CD4-positive, alpha-beta memory T cell (primary cell): ENCODE measurements at regions not wholly inside any gene's neighbourhood (a gene's known extent, or its start where the extent isn't known, plus 50 kb on each side); places are given as distances from the start of the nearest gene placed in this dataset.

ENCODE experiments used
- CTCF ChIA-PET: fragments of 350-600 bp; sonication (Branson Sonifier 250); formaldehyde crosslinking; loops from one replicate; lab custom pipeline; 2021; ENCODE audit warnings: inconsistent platforms; ENCODE audit not compliant: partially characterized antibody; lab: Charles Lee
- POLR2A ChIA-PET: fragments of 350-600 bp; sonication (Branson Sonifier 250); formaldehyde crosslinking; loops from one replicate; lab custom pipeline; 2021; ENCODE audit not compliant: partially characterized antibody; lab: Charles Lee
- DNase-seq, 5 donors: peaks; one replicate each; pipeline versions ENCODE4 v3.0.0 to v3.0.0-alpha.2; 2020 to 2022; ENCODE audit warnings: mixed read lengths in 1 of 5
- H3K27ac ChIP-seq: one replicate; pipeline ENCODE4 v1.7.0; 2013; ENCODE audit warnings: low read depth, low read length
- H3K27me3 ChIP-seq: 2 replicates; pipeline ENCODE4 v1.7.0; 2013; ENCODE audit warnings: mild to moderate bottlenecking, low read length, moderate library complexity; ENCODE audit not compliant: insufficient read depth
- H3K36me3 ChIP-seq: 2 replicates; pipeline ENCODE4 v1.7.0; 2013; ENCODE audit warnings: mild to moderate bottlenecking, low read length, moderate library complexity; ENCODE audit not compliant: insufficient read depth
- H3K4me1 ChIP-seq: 2 replicates; pipeline ENCODE4 v1.7.0; 2013; ENCODE audit warnings: mild to moderate bottlenecking, low read length, moderate library complexity; ENCODE audit not compliant: insufficient read depth
- H3K4me3 ChIP-seq, 2 donors: one replicate each; pipeline ENCODE4 v1.7.0; 2013; ENCODE audit warnings: low read length in 2 of 2, mild to moderate bottlenecking in 1 of 2
- H3K9me3 ChIP-seq, 2 donors: one replicate each; pipeline ENCODE4 v1.7.0; 2013; ENCODE audit warnings: low read length in 2 of 2, control low read depth in 1 of 2; ENCODE audit not compliant: control insufficient read depth in 1 of 2
- H3K27ac Mint-ChIP-seq, 7 donors: one replicate each; pipeline ENCODE4 v1.8.0; 2020 to 2021; ENCODE audit warnings: mixed read lengths in 7 of 7, mild to moderate bottlenecking in 6 of 7, inconsistent platforms in 3 of 7, moderate library complexity in 3 of 7
- H3K27me3 Mint-ChIP-seq, 2 donors: one replicate each; pipeline ENCODE4 v1.8.0; 2020 to 2021; ENCODE audit warnings: mixed read lengths in 2 of 2
- H3K36me3 Mint-ChIP-seq, 2 donors: one replicate each; pipeline ENCODE4 v1.8.0; 2020 to 2021; ENCODE audit warnings: mixed read lengths in 2 of 2, inconsistent platforms in 1 of 2, mild to moderate bottlenecking in 1 of 2
- H3K4me1 Mint-ChIP-seq, 4 donors: one replicate each; pipeline ENCODE4 v1.8.0; 2020 to 2021; ENCODE audit warnings: mixed read lengths in 4 of 4, mild to moderate bottlenecking in 1 of 4
- H3K4me3 Mint-ChIP-seq, 8 donors: one replicate each; pipeline ENCODE4 v1.8.0; 2020 to 2021; ENCODE audit warnings: mixed read lengths in 8 of 8, mild to moderate bottlenecking in 7 of 8, moderate library complexity in 6 of 8, inconsistent platforms in 3 of 8
- H3K9me3 Mint-ChIP-seq, 8 donors: one replicate each; pipeline ENCODE4 v1.8.0; 2020 to 2021; ENCODE audit warnings: mixed read lengths in 8 of 8, mild to moderate bottlenecking in 5 of 8, inconsistent platforms in 3 of 8, moderate library complexity in 1 of 8
- intact Hi-C: fragments of 100-400 bp; cut with micrococcal nuclease; formaldehyde crosslinking; loops from one replicate; pipeline ENCODE4 v1.15.1; 2023

- H3K27me3 ChIP-seq, result no peaks in the 10 kb centered on the region
- intact Hi-C loops, result no loop called here
- H3K4me3 ChIP-seq, result no peak overlapping the region
- Mint-ChIP-seq H3K27me3 (no peaks in the 10 kb centered on the region), H3K27ac (peak overlapping the region in 3 of 7 donors; percentile 36 to 38 (median 38)), H3K9me3 (peaks cover 0 to 2% (median 0%) of the 10 kb centered on the region in 8 donors), H3K4me1 (peaks cover 44 to 81% (median 64%) of the 10 kb centered on the region in 4 donors), H3K4me3 (no peak overlapping the region), H3K36me3 (peaks cover 6% of the 10 kb centered on the region in 2 donors)
- no peak for DNase-seq
- POLR2A ChIA-PET, result no interaction called here
- no peak overlapping the region for H3K27ac ChIP-seq
- H3K9me3 ChIP-seq, result no peaks in the 10 kb centered on the region
- peaks cover 29% of the 10 kb centered on the region for H3K4me1 ChIP-seq
- CTCF ChIA-PET, result no interaction called here
- no peaks in the 10 kb centered on the region for H3K36me3 ChIP-seq
These were observed 55.7 kb upstream of the PHACTR2 start for GRCh38 chr6:143621876-143622605.

DNA sequence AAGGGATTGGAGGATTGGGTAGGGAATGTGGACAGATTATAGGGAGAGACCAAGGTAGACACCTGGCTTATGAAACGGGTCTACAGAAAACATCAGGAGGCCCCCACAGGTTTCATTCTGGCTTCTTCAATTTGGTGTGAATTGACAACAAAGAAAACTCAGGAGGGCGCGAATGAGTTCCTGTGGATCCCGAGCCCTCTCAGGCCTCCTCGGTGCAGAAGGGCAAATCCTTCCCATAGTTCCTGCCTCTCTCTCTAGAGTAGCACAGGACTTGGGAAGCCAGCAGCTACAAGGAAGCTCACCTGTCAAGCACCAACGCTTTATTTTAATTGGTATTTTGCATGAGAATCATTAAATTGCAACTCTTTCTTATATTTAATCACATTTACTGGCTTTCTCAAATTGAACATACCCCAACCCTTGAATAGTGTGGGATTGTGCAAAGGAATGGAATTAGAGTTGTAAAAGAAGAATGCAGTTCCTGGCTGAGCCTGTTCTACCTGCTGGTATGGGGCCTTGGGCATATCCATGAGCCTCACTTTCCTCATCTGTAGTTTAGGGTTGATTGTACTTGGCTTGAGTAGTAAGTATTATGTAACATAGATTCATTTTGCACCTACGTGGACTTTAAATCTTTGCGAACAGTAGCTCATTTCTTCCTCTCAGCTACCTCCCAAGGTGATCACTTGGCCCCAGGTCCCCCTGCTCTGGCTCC lies 56.4 kb upstream of the PHACTR2 start:
- Mint-ChIP-seq H3K27me3 (no peaks in the 10 kb centered on the region), H3K4me1 (peaks cover 45 to 82% (median 64%) of the 10 kb centered on the region in 4 donors), H3K9me3 (peaks cover 0 to 2% (median 0%) of the 10 kb centered on the region in 8 donors), H3K4me3 (no peak overlapping the region), H3K36me3 (peaks cover 4 to 10% of the 10 kb centered on the region in 2 donors), H3K27ac (peak overlapping the region in 2 of 7 donors; percentile 33 to 36)
- ChIA-PET POLR2A (no interaction called here), CTCF (no interaction called here)
- no peaks in the 10 kb centered on the region for H3K36me3 ChIP-seq
- H3K4me1 ChIP-seq, result peaks cover 29% of the 10 kb centered on the region
- H3K4me3 ChIP-seq, result no peak overlapping the region
- intact Hi-C loops, result no loop called here
- H3K9me3 ChIP-seq, result no peaks in the 10 kb centered on the region
- no peaks in the 10 kb centered on the region for H3K27me3 ChIP-seq
- no peak overlapping the region for H3K27ac ChIP-seq
- no peak for DNase-seq

DNA sequence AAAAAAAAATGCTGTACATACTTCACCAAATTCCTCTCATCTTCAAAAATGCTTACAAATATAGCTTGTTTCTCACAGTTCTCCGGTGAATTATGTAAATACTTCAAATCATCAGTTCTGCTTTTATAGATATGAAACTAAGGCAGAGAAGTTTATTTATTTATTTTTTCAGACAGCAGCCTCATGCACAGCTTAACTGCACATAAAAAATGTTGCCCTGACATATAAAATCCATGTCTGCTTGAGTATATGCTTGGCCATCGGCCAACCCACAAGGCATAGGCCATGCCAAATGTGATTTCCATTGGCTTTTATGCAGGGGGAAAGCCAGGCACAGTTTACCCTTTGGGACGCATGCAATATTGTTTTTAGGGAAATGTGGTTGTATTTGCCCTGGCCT lies 57.3 kb upstream of the PHACTR2 start:
- CTCF ChIA-PET, result interaction anchor here (0.9 kb wide), 1 partner anchor 45 kb away, joined by 4 read pairs; no protein-coding TSS in a partner anchor
- intact Hi-C loops, result no loop called here
- no peaks in the 10 kb centered on the region for H3K27me3 ChIP-seq
- DNase-seq, result no peak
- H3K4me3 ChIP-seq, result no peak overlapping the region
- H3K36me3 ChIP-seq, result no peaks in the 10 kb centered on the region
- Mint-ChIP-seq H3K9me3 (peaks cover 0 to 2% (median 0%) of the 10 kb centered on the region in 8 donors), H3K4me1 (peaks cover 43 to 75% (median 59%) of the 10 kb centered on the region in 4 donors), H3K27ac (no peak overlapping the region), H3K36me3 (peaks cover 4 to 11% of the 10 kb centered on the region in 2 donors), H3K27me3 (no peaks in the 10 kb centered on the region), H3K4me3 (no peak overlapping the region)
- POLR2A ChIA-PET, result interaction anchor here (0.6 kb wide), 1 partner anchor 110 kb away, joined by 3 read pairs; no protein-coding TSS in a partner anchor
- H3K4me1 ChIP-seq, result peaks cover 22% of the 10 kb centered on the region
- no peaks in the 10 kb centered on the region for H3K9me3 ChIP-seq
- H3K27ac ChIP-seq, result no peak overlapping the region

- DNase-seq, result no peak
- ChIA-PET POLR2A (no interaction called here), CTCF (interaction anchor here (0.9 kb wide), 1 partner anchor 45 kb away, joined by 4 read pairs; no protein-coding TSS in a partner anchor)
- Mint-ChIP-seq H3K4me3 (no peak overlapping the region), H3K9me3 (peaks cover 0 to 2% (median 0%) of the 10 kb centered on the region in 8 donors), H3K27ac (peak overlapping the region in 1 of 7 donors; percentile 22), H3K27me3 (no peaks in the 10 kb centered on the region), H3K36me3 (peaks cover 4 to 11% of the 10 kb centered on the region in 2 donors), H3K4me1 (peaks cover 45 to 77% (median 60%) of the 10 kb centered on the region in 4 donors)
- Histone ChIP-seq H3K4me1 (peaks cover 20% of the 10 kb centered on the region), H3K27me3 (no peaks in the 10 kb centered on the region), H3K36me3 (no peaks in the 10 kb centered on the region), H3K27ac (no peak overlapping the region), H3K9me3 (no peaks in the 10 kb centered on the region), H3K4me3 (no peak overlapping the region)
- intact Hi-C loops, result no loop called here
These were observed 57.9 kb upstream of the PHACTR2 start for GRCh38 chr6:143619824-143620401.

- Histone ChIP-seq H3K36me3 (no peaks in the 10 kb centered on the region), H3K27ac (no peak overlapping the region), H3K9me3 (no peaks in the 10 kb centered on the region), H3K4me1 (peaks cover 23% of the 10 kb centered on the region), H3K4me3 (no peak overlapping the region), H3K27me3 (no peaks in the 10 kb centered on the region)
- Mint-ChIP-seq H3K27me3 (no peaks in the 10 kb centered on the region), H3K4me1 (peaks cover 44 to 77% (median 60%) of the 10 kb centered on the region in 4 donors), H3K9me3 (peaks cover 0 to 2% (median 0%) of the 10 kb centered on the region in 8 donors), H3K36me3 (peaks cover 7 to 8% of the 10 kb centered on the region in 2 donors), H3K4me3 (peak overlapping the region in 1 of 8 donors; percentile 29), H3K27ac (peak overlapping the region in 2 of 7 donors; percentile 30 to 38)
- CTCF ChIA-PET, result interaction anchor here (1.0 kb wide), 1 partner anchor 13 kb away, joined by 3 read pairs; no protein-coding TSS in a partner anchor
- intact Hi-C loops, result no loop called here
- DNase-seq, result no peak
- POLR2A ChIA-PET, result interaction anchor here (0.6 to 1.0 kb wide), 2 partner anchors 8 to 643 kb away, joined by 3 to 4 read pairs; no protein-coding TSS in a partner anchor
These were observed 61.0 kb upstream of the PHACTR2 start for GRCh38 chr6:143616741-143617140.

DNA sequence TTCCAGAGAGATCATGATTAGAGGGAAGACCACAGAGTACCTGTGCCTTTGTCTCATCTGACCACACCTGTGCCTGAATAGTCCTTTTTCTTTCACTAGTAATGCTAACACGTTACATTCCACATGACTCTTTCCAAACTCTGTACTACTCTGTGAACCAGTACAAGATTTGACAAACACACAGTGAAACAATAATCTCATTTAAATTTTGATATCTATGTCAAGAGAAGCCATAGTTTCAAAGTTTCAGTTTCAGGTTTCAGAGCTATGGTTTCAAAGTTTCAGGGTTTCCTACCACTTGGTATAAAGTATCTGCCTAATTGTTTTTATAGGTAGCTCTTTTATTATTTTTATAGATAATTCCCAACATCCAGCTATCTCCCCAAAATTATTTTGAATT lies 62.0 kb upstream of the PHACTR2 start:
- Histone ChIP-seq H3K9me3 (no peaks in the 10 kb centered on the region), H3K36me3 (no peaks in the 10 kb centered on the region), H3K4me1 (peaks cover 23% of the 10 kb centered on the region), H3K4me3 (no peak overlapping the region), H3K27ac (no peak overlapping the region), H3K27me3 (no peaks in the 10 kb centered on the region)
- H3K27me3 Mint-ChIP-seq, result no peaks in the 10 kb centered on the region
- H3K27ac Mint-ChIP-seq, result no peak overlapping the region
- H3K9me3 Mint-ChIP-seq, result peaks cover 0 to 3% (median 0%) of the 10 kb centered on the region in 8 donors
- H3K36me3 Mint-ChIP-seq, result peaks cover 10 to 12% of the 10 kb centered on the region in 2 donors
- intact Hi-C loops, result no loop called here
- peaks cover 40 to 76% (median 60%) of the 10 kb centered on the region in 4 donors for H3K4me1 Mint-ChIP-seq
- POLR2A ChIA-PET, result interaction anchor here (0.6 kb wide), 1 partner anchor 642 kb away, joined by 4 read pairs; no protein-coding TSS in a partner anchor
- DNase-seq, result no peak
- CTCF ChIA-PET, result interaction anchor here (1.0 kb wide), 1 partner anchor 12 kb away, joined by 3 read pairs; no protein-coding TSS in a partner anchor
- H3K4me3 Mint-ChIP-seq, result no peak overlapping the region
